ENCODE measurements at regions not wholly inside any gene's neighbourhood (a gene's known extent, or its start where the extent isn't known, plus 50 kb on each side); places are given as distances from the start of the nearest gene placed in this dataset.
A peak's percentile ranks its signal among the peaks of the same experiment; 100 is the strongest.

DNA sequence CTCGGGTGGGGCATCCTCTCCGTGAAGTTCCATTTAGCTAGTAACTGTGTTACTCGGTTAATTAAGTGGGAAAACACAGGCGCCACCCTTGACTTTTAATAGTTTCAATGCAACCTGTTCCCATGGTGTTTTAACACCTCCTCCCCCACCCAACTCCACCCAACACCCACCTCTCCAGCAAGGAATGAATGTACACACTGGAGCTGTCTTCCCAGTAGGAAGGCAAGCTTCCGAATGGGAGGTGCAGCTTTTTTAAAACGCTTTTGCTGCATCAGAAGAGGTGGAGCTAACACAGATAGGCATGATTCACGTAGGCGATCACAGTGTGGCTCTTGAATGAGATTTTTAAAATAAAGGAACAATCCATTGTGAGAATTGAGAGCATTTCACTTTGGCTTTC, 73.8 kb upstream of the AGAP1 start:
- no peak for DNase-seq (ENCODE audit: low read depth in 1 of 2, low spot score in 2 of 2)
- no peak overlapping the region for H3K14ac ChIP-seq (ENCODE audit: insufficient read length)
- H3K23ac ChIP-seq (ENCODE audit: insufficient read length) = no peak overlapping the region
- H4K20me1 ChIP-seq (replicated peaks in 1 of 2; ENCODE audit: control insufficient read depth in 1 of 2, insufficient read depth in 2 of 2, low read length in 2 of 2) = no peaks in the 10 kb centered on the region
- no peak overlapping the region for H3K18ac ChIP-seq (ENCODE audit: extremely low read depth, low read length)
- H3K4me1 ChIP-seq (replicated peaks in 1 of 4; ENCODE audit: control insufficient read depth in 3 of 4, insufficient read depth in 4 of 4, low read length in 3 of 4) = no peaks in the 10 kb centered on the region
- no peak for FAIRE-seq
- H3K79me2 ChIP-seq (ENCODE audit: control insufficient read depth in 1 of 2, insufficient read depth in 2 of 2, low read length in 2 of 2) = no peaks in the 10 kb centered on the region
- no peak overlapping the region for H4K91ac ChIP-seq (replicated peaks; ENCODE audit: insufficient read length, low read length)
- no peak overlapping the region for H4K8ac ChIP-seq (ENCODE audit: extremely low read depth, insufficient read depth, low read length)
- H2AFZ ChIP-seq (ENCODE audit: low read length) = 0 out of 2 replicates have a peak overlapping the region, but pooled peaks have one; percentile 59
- no peak overlapping the region for H3K9ac ChIP-seq (replicated peaks in 1 of 4; ENCODE audit: extremely low read depth in 1 of 4, low read depth in 3 of 4, low read length in 3 of 4)
- H3K23me2 ChIP-seq (ENCODE audit: low read depth, low read length) = no peaks in the 10 kb centered on the region
- no peak overlapping the region for H2BK5ac ChIP-seq (ENCODE audit: low read depth, low read length)
- ChIA-PET POLR2A (ENCODE audit: partially characterized antibody) (no interaction called here), CTCF (ENCODE audit: partially characterized antibody) (interaction anchor here (1.0 kb wide), 1 partner anchor 12 kb away, joined by 3 read pairs; no protein-coding TSS in a partner anchor)
- no peak overlapping the region for H3K4me2 ChIP-seq (ENCODE audit: insufficient read depth in 1 of 2, low read depth in 2 of 2, low read length in 2 of 2)
- H3K9me3 ChIP-seq (ENCODE audit: insufficient read depth in 2 of 2, low read depth in 1 of 2, low read length in 1 of 2) = peaks cover 0 to 2% of the 10 kb centered on the region in 2 experiments; a peak in 1 of 4 replicates
- 0 out of 2 replicates have a peak overlapping the region, but pooled peaks have one; percentile 17 for H2BK12ac ChIP-seq (ENCODE audit: low read depth, low read length)
- no peak overlapping the region for H3K4me3 ChIP-seq (ENCODE audit: extremely low read depth in 1 of 4, insufficient read depth in 2 of 4, low read depth in 3 of 4, low read length in 4 of 4)
- no peak overlapping the region for H2BK20ac ChIP-seq (ENCODE audit: low read length)
- WGBS, 2 experiments (ENCODE audit: extremely low coverage in 1 of 2, insufficient coverage in 1 of 2, insufficient read length in 1 of 2, insufficient replicate concordance in 2 of 2, low coverage in 1 of 2, low lambda C conversion rate in 2 of 2, missing lambda C conversion rate in 1 of 2) = 88% methylated on average over 8 of the region's 8 CpGs; no CpG with 5 or more reads in 1 of the 2 experiments
- H3K27me3 ChIP-seq (replicated peaks in 1 of 4; ENCODE audit: control insufficient read depth in 3 of 4, extremely low read depth in 1 of 4, insufficient read depth in 3 of 4, low read length in 3 of 4) = no peaks in the 10 kb centered on the region
- no peaks in the 10 kb centered on the region for H3K36me3 ChIP-seq (ENCODE audit: control insufficient read depth in 2 of 4, insufficient read depth in 4 of 4, low read length in 3 of 4)
- TF ChIP-seq RFX5 (IDR thresholded peaks at IDR 0.05; ENCODE audit: borderline replicate concordance, low read depth, low read length) = no peak
- TF ChIP-seq ZNF274 (IDR thresholded peaks at IDR 0.05; ENCODE audit: borderline replicate concordance, extremely low read depth, low read length) = no peak
- no peak for TF ChIP-seq TEAD4 (IDR thresholded peaks at IDR 0.05; ENCODE audit: low read depth, low read length)
- TF ChIP-seq CREB1 (IDR thresholded peaks at IDR 0.05) = no peak
- TF ChIP-seq SP4 (IDR thresholded peaks at IDR 0.05; ENCODE audit: low read length) = no peak
- TF ChIP-seq TBP (IDR thresholded peaks at IDR 0.05; ENCODE audit: low read depth, low read length) = no peak
- TF ChIP-seq CHD2 (IDR thresholded peaks at IDR 0.05; ENCODE audit: low read length) = no peak
- TF ChIP-seq CBX5 (IDR thresholded peaks at IDR 0.05; ENCODE audit: low read depth, low read length) = no peak
- no peak for TF ChIP-seq FOSL1 (IDR thresholded peaks at IDR 0.05; ENCODE audit: insufficient read depth, low read depth, low read length)
- TF ChIP-seq EP300 (IDR thresholded peaks at IDR 0.05; ENCODE audit: borderline replicate concordance in 1 of 2, low read depth in 2 of 2, low read length in 2 of 2) = no peak
- TF ChIP-seq KDM4A (IDR thresholded peaks at IDR 0.05; ENCODE audit: low read depth, low read length, severe bottlenecking) = no peak
- H3K79me1 ChIP-seq (ENCODE audit: low read depth, low read length) = no peaks in the 10 kb centered on the region
- no peak overlapping the region for H3K4ac ChIP-seq (replicated peaks; ENCODE audit: insufficient read length, low read depth, low read length)
- no peak overlapping the region for H2BK120ac ChIP-seq (replicated peaks; ENCODE audit: low read depth, low read length)
- no peak overlapping the region for H2AK5ac ChIP-seq (ENCODE audit: low read depth, low read length)
- H3K56ac ChIP-seq (replicated peaks; ENCODE audit: insufficient read length, low read depth, low read length) = no peak overlapping the region
- no peak overlapping the region for H4K5ac ChIP-seq (ENCODE audit: insufficient read length, low read depth, low read length)
- H2BK15ac ChIP-seq (ENCODE audit: low read length) = no peak overlapping the region
- no peak overlapping the region for H3K27ac ChIP-seq (ENCODE audit: low read depth, low read length)
